Stimulated activated naive B cell treated with anti-CD40 and anti-IgM and Interleukin-4, amounts not matched to agents 10 μg/mL and 1 μg/mL and 100 μg/mL, for 72 hours (primary cell): ENCODE measurements at regions not wholly inside any gene's neighbourhood (a gene's known extent, or its start where the extent isn't known, plus 50 kb on each side); places are given as distances from the start of the nearest gene placed in this dataset.
A peak's percentile ranks its signal among the peaks of the same experiment; 100 is the strongest.

ENCODE experiments used
- ATAC-seq, 2 donors: fragments of 150-1000 bp; cut with Tn5 transposase; replicated peaks; 2 replicates each; pipeline ENCODE4 v1.10.0; 2021; ENCODE audit warnings: moderate library complexity in 1 of 2
- DNase-seq: peaks from one replicate; pipeline ENCODE4 v3.0.0; 2021
- H3K27ac Mint-ChIP-seq: one replicate; pipeline ENCODE4 v1.8.0; 2022; ENCODE audit warnings: mild to moderate bottlenecking, mixed read lengths
- H3K27me3 Mint-ChIP-seq, 2 donors: one replicate each; pipeline ENCODE4 v1.8.0; 2022; ENCODE audit warnings: mixed read lengths in 2 of 2
- H3K36me3 Mint-ChIP-seq, 2 donors: one replicate each; pipeline ENCODE4 v1.8.0; 2022; ENCODE audit warnings: mixed read lengths in 2 of 2, mild to moderate bottlenecking in 1 of 2
- H3K4me1 Mint-ChIP-seq, 2 donors: one replicate each; pipeline ENCODE4 v1.8.0; 2022; ENCODE audit warnings: mixed read lengths in 2 of 2, mild to moderate bottlenecking in 1 of 2
- H3K4me3 Mint-ChIP-seq, 2 donors: one replicate each; pipeline ENCODE4 v1.8.0; 2022; ENCODE audit warnings: mild to moderate bottlenecking in 2 of 2, mixed read lengths in 2 of 2, moderate library complexity in 1 of 2
- H3K9me3 Mint-ChIP-seq, 2 donors: one replicate each; pipeline ENCODE4 v1.8.0; 2022; ENCODE audit warnings: mixed read lengths in 2 of 2, mild to moderate bottlenecking in 1 of 2

DNA sequence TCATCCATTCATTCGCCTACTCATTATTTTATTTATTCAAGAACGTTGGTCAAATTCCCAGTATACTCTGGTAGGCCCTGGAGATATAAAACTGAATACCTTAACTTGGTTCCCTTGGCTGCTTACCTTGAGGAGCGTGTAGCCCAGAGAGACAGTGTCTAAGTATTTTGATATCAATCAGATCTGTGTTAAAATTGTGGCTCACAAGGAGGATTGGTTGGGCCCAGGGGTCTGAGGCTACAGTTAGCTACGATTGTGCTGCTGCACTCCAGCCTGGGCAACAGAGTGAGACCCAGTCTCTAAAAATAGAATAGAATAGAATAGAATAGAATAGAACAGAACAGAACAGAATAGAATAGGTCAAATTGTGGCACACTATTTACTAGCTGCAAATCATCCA is 438.4 kb downstream of the ADAMTS20 start:
- H3K27me3 Mint-ChIP-seq: no peaks in the 10 kb centered on the region
- H3K4me3 Mint-ChIP-seq: no peak overlapping the region
- H3K36me3 Mint-ChIP-seq: no peaks in the 10 kb centered on the region
- no peak overlapping the region for H3K27ac Mint-ChIP-seq
- no peak for DNase-seq
- H3K9me3 Mint-ChIP-seq: peaks cover 0 to 4% of the 10 kb centered on the region in 2 donors
- no peak for ATAC-seq
- H3K4me1 Mint-ChIP-seq: no peaks in the 10 kb centered on the region

DNA sequence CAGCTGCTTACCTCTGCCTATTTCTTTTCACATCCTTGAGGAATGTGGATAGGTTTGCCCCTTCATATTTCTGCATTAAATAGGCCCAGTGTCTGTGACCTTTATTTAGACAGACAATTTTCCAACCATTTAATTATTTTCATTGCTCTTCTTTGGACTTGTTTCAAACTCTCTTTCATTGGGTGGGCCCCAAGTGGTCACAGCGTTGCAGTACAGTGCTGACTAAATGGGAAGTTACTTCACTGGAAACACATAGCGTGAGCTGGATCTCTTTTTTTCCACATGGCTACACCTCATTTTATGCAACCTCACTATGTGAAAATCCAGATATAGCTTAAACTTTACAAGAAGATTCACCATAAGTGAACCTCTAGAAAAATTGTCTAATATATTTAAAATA is 438.9 kb downstream of the ADAMTS20 start:
- no peak overlapping the region for H3K4me3 Mint-ChIP-seq
- DNase-seq (no peak), ATAC-seq (no peak)
- H3K27me3 Mint-ChIP-seq: no peaks in the 10 kb centered on the region
- no peaks in the 10 kb centered on the region for H3K36me3 Mint-ChIP-seq
- peaks cover 0 to 4% of the 10 kb centered on the region in 2 donors for H3K9me3 Mint-ChIP-seq
- no peaks in the 10 kb centered on the region for H3K4me1 Mint-ChIP-seq
- H3K27ac Mint-ChIP-seq: no peak overlapping the region

DNA sequence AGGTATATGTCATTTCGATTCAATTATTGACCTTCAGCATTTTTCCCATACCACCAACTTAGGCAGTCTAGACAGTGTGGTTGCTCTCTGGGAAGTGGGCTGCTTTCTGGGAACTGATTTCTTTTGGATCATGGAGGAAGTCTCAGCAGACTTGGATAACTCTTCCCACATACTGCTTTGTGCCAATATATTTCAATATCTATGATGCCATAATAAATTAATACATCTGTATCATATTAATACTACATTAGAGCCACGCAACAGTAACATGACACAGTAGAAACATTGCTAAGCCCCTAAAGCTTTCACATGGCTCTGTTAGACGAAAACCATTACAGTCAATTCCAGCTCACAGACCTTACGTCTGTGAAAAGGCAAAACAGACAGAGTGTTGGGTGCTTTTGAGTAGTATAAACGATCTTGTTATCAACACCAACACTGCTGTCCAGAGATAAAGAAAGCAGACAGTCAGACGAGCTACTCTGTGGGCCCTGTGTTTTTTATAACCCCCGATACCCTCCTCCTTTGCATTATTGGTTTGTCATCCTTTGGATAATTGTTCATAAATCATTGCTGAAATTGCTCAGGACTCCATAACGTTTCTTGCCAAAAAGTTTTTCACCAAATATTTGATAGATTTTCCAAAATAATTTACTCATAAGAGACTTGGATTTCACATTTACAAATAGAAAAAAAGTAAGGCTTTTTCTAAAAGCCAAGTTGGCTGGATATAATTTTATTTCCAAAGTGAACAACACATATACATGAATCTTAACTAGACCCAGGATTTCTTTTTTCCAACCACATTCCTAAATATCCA is 439.7 kb downstream of the ADAMTS20 start:
- ATAC-seq: no peak
- H3K9me3 Mint-ChIP-seq: peaks cover 0 to 2% of the 10 kb centered on the region in 2 donors
- no peaks in the 10 kb centered on the region for H3K4me1 Mint-ChIP-seq

DNA sequence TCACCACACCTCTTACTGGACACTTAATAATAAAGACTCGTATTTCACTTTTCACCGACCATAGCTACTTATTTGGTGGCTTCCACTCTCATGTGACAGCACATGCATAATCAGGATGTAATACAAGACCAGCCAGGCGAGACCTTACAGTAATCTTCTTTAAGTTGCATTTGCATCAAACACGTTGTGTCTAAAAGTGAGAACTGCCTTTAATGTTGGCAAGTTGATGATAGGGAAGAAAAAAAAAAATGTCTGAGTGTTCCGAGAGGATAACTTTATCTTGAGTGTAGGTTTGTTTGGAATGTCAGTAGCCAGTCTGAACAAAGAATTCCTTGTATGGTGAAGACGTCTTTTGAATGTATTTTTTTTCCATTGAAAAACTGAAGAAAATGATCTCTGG is 440.4 kb downstream of the ADAMTS20 start:
- Mint-ChIP-seq H3K4me3 (no peak overlapping the region), H3K27me3 (no peaks in the 10 kb centered on the region), H3K9me3 (peaks cover 0 to 2% of the 10 kb centered on the region in 2 donors), H3K36me3 (no peaks in the 10 kb centered on the region), H3K4me1 (no peaks in the 10 kb centered on the region), H3K27ac (no peak overlapping the region)
- ATAC-seq (no peak), DNase-seq (no peak)

More for the DNA sequence above, 439.7 kb downstream of the ADAMTS20 start:
- no peak overlapping the region for H3K27ac Mint-ChIP-seq
- no peaks in the 10 kb centered on the region for H3K36me3 Mint-ChIP-seq
- H3K4me3 Mint-ChIP-seq: no peak overlapping the region
- DNase-seq: no peak
- H3K27me3 Mint-ChIP-seq: no peaks in the 10 kb centered on the region

DNA sequence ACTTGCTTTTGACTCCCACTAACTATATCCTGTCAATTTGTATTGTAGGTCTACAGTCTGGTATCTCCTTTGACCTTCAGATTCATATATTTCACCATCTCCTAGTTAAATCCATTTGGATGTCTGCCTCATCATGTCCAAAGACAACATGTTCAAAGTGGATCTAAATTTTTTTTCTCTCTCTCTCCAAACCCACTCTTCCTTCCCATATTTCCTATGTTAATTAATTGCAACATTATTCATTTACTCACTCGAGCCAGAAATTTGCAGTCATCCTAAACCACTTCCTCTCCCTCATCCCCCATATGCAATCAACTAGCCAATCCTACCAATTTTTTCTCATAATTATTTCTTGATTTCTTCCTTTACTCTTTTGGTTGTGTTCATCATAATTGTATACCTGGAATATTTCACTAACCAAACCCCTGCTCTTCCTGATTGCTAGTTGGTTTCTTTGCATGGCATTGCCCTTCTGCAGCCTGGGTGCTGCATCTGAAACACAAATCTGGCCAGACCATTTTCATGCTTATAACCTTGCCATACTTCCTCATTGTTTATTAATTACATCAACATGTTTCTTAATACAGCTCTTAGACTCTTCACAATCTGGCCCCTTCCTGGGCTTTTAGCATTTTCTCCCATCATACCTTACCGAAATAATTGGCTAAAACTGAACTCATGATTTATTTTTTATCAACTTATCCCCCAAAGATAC is 442.2 kb downstream of the ADAMTS20 start:
- DNase-seq (no peak), ATAC-seq (no peak)
- Mint-ChIP-seq H3K4me1 (peaks cover 0 to 2% of the 10 kb centered on the region in 2 donors), H3K9me3 (peaks cover 0 to 2% of the 10 kb centered on the region in 2 donors), H3K27ac (no peak overlapping the region), H3K36me3 (no peaks in the 10 kb centered on the region), H3K4me3 (no peak overlapping the region), H3K27me3 (no peaks in the 10 kb centered on the region)

DNA sequence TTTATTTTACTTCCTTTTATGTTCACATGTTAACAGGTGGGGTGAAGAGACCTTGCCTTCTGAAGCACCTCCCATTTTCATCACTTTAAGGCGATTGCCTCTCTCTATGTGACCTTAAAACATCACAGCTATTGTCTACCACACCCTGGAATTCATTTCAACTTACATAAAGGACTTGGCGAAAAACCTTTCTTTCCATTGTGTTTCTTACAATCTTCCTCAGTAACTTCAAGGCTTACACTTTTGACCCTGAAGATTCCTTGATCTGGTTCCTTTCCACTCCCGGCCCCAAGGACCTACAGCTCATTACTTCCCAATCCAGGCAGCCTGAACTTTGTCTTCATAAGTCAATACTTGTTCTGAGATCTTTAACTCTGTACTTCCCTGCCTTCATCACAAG is 443.3 kb downstream of the ADAMTS20 start:
- DNase-seq: no peak
- Mint-ChIP-seq H3K4me3 (no peak overlapping the region), H3K9me3 (peaks cover 0 to 2% of the 10 kb centered on the region in 2 donors), H3K4me1 (peaks cover 0 to 2% of the 10 kb centered on the region in 2 donors), H3K27ac (no peak overlapping the region), H3K36me3 (no peaks in the 10 kb centered on the region), H3K27me3 (no peaks in the 10 kb centered on the region)
- ATAC-seq: no peak

DNA sequence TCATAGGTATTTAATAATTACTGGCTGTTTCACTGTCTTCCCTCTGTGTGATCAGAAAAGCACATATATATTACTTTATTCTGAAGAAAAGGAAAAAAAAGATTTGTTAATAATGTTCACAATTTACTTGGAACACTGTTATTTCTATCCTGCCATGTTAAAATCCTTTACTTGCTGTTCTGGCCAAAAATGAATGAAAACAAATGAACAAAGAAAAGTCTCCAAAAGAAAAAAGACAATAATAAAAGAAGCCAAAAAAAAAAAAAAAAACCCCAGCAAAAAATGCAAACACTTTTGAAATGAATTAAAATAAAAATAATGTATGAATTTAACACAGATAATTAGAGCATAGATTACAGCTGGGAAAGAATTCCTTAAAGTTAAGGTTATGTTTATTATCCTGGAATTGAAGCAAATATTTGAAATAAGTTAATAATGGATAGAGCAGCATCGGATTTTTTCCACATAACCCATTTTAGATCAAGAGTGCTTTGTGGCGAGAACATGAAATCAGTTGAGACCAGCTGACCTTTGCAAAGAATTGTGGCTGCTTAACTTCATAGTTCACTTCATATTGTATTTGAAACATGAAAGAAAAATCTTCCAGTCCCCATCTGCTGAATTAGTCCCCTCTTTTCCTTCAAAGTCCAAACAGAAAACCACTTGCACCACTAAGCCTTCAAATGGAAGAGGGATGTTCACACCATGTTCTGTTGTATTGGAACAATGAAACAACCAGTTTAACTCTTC is 444.8 kb downstream of the ADAMTS20 start:
- Mint-ChIP-seq H3K9me3 (peaks cover 0 to 2% of the 10 kb centered on the region in 2 donors), H3K4me3 (no peak overlapping the region), H3K27ac (no peak overlapping the region), H3K4me1 (peaks cover 0 to 2% of the 10 kb centered on the region in 2 donors), H3K36me3 (no peaks in the 10 kb centered on the region), H3K27me3 (no peaks in the 10 kb centered on the region)
- DNase-seq: no peak
- no peak for ATAC-seq

DNA sequence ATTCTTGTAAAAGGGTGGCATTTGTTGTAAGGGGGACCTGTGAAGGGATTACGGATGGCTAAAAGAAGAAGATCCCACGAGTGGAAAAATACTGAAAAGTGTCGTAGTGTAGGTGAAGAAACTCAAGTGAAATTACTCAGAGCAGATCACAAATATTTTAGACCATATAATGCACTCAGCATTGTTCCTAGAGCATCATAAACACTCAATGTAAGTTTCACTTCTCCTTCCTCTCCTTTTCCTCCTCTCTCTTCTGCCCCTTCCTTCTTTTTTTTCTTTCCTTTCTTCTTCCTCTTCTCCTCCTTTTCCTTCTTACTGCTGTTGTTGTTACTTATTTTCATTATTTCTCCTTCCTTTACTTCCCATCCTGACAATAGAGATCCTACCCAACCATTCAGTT is 445.6 kb downstream of the ADAMTS20 start:
- H3K9me3 Mint-ChIP-seq: peaks cover 0 to 2% of the 10 kb centered on the region in 2 donors
- no peaks in the 10 kb centered on the region for H3K36me3 Mint-ChIP-seq
- ATAC-seq: peak in 1 of 2 donors; percentile 34
- DNase-seq: no peak
- no peak overlapping the region for H3K27ac Mint-ChIP-seq
- no peak overlapping the region for H3K4me3 Mint-ChIP-seq
- H3K27me3 Mint-ChIP-seq: no peaks in the 10 kb centered on the region
- peaks cover 0 to 2% of the 10 kb centered on the region in 2 donors for H3K4me1 Mint-ChIP-seq

DNA sequence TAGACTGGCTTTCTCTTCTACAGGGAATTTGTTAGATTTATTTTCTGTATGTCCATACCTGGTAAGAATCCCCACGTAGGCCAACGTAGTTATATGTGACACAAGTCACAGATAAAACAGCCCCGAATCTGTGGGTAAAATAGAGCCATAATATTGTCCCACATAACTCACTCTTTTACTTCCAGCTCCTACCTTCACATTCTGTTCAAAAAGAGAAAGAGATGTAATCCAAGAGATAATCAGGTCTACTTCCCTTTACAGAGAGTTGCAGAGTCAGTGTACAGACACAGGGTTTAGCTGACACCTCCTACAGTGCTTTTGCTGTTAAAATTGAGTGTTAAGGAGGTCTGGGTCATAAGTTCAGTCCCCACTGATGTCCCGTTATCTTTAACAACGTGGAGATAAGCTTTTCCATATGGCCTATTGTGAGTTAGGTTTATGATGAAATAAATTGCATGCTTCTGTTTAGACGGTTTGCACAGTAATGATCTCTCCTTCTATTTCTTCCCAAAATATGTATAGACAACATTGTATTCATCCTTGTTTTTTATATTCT is 446.5 kb downstream of the ADAMTS20 start:
- Mint-ChIP-seq H3K27ac (no peak overlapping the region), H3K27me3 (no peaks in the 10 kb centered on the region), H3K4me1 (peaks cover 0 to 2% of the 10 kb centered on the region in 2 donors), H3K4me3 (no peak overlapping the region), H3K36me3 (no peaks in the 10 kb centered on the region), H3K9me3 (peaks cover 0 to 2% of the 10 kb centered on the region in 2 donors)
- no peak for DNase-seq
- no peak for ATAC-seq

DNA sequence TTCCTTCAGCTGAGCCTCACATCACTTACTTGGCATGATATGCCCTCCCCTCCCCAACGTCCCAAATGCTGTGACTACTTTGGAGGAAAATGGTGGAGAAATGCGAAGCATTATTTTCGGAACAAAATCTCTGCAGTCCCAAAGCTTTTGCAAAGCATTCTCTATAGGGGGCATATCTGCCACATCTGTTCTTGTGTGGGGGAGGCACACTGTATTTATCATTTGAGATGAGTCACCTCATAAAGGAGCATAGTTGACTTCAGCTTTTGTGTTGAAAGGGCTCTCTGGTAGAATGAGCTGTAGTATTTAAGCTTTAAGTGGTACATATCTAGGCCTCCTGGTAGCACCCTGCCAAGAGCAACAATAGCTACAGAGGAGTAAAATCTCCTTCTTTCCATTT is 447.5 kb downstream of the ADAMTS20 start:
- no peaks in the 10 kb centered on the region for H3K36me3 Mint-ChIP-seq
- no peak overlapping the region for H3K27ac Mint-ChIP-seq
- DNase-seq (no peak), ATAC-seq (no peak)
- H3K9me3 Mint-ChIP-seq: peaks cover 0 to 2% of the 10 kb centered on the region in 2 donors
- H3K4me1 Mint-ChIP-seq: peaks cover 0 to 2% of the 10 kb centered on the region in 2 donors
- H3K4me3 Mint-ChIP-seq: no peak overlapping the region
- H3K27me3 Mint-ChIP-seq: no peaks in the 10 kb centered on the region

DNA sequence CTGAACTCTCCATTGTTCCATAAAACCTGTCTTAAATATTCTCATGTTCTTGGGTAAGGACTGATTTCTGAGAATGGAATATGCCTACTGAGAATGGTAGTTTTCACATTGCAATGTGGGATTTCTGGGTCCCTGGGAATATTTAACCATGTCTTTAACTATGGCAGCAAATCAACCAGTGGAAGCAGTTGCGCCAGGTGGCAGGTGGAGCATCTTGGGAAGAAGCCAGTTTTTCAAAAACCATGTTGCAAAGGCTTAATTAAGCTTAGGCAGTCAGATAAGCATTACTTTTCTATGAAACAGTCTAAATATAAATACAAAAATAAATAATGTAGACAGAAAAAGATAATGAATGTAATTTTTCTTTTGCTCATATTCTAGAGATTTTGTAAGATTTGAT is 448.1 kb downstream of the ADAMTS20 start:
- H3K27me3 Mint-ChIP-seq: no peaks in the 10 kb centered on the region
- H3K9me3 Mint-ChIP-seq: peaks cover 0 to 1% of the 10 kb centered on the region in 2 donors
- ATAC-seq: no peak
- no peaks in the 10 kb centered on the region for H3K36me3 Mint-ChIP-seq
- no peak for DNase-seq
- H3K4me3 Mint-ChIP-seq: no peak overlapping the region
- H3K27ac Mint-ChIP-seq: no peak overlapping the region
- peaks cover 0 to 2% of the 10 kb centered on the region in 2 donors for H3K4me1 Mint-ChIP-seq

DNA sequence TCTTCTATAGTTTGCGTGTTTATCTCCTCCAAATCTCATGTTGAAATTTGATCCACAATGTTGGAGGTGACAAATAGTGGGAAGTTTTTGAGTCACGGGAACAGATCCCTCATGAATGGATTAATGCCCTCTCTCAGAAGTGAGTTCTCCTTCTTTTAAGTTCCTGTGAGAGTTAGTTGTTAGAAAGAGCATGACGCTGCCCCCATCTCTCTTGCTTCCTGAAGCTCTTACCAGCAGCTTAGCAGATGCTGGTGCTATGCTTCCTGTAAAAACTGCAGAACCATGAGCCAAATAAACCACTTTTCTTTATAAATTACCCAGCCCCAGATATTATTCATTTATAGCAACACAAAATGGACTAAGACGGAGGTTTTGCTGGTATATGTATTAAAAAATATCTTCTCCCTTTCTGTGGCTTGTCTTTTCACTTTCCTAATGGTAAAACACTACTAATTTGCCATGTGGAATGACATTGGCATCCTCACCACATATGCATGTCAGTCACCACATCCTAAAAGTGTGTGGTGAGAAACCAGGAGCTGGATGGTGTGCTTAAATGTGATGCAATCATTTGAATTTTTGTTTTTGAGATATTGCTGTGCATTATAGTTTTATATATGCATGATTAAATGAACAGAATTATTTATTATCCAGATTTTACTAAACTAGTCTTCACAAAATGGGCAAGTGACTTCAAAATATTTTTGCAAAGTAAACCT is 449.3 kb downstream of the ADAMTS20 start:
- ATAC-seq (no peak), DNase-seq (no peak)
- no peak overlapping the region for H3K27ac Mint-ChIP-seq
- no peak overlapping the region for H3K4me3 Mint-ChIP-seq
- H3K27me3 Mint-ChIP-seq: no peaks in the 10 kb centered on the region
- peaks cover 0 to 2% of the 10 kb centered on the region in 2 donors for H3K4me1 Mint-ChIP-seq
- H3K36me3 Mint-ChIP-seq: no peaks in the 10 kb centered on the region
- no peaks in the 10 kb centered on the region for H3K9me3 Mint-ChIP-seq

DNA sequence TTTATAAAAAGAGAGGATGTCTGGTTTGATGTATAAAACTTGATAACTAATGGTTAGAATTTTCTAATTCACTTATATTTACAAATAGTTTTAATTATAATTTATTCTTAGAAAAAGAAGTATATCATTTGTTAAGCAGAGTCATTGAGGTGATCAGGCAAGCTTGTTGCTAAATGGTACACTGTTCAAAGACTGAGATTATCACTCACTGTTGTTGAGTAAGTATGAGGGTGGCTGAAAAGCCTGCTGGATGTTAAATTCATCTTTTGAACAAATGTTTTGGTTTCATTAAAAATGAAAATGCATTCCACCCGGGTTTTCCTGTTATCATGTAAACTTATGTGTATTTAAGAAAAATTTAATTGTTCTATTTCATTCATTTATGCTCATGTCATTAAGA is 451.8 kb downstream of the ADAMTS20 start:
- no peaks in the 10 kb centered on the region for H3K27me3 Mint-ChIP-seq
- DNase-seq (no peak), ATAC-seq (no peak)
- no peak overlapping the region for H3K27ac Mint-ChIP-seq
- H3K4me1 Mint-ChIP-seq: no peaks in the 10 kb centered on the region
- no peaks in the 10 kb centered on the region for H3K36me3 Mint-ChIP-seq
- no peak overlapping the region for H3K4me3 Mint-ChIP-seq
- peaks cover 0 to 2% of the 10 kb centered on the region in 2 donors for H3K9me3 Mint-ChIP-seq
